Activated CD8-positive, alpha-beta memory T cell treated with anti-CD3 and anti-CD28 coated beads, Interleukin-2, amount 50 U/mL, for 24 hours (primary cell): ENCODE measurements at regions not wholly inside any gene's neighbourhood (a gene's known extent, or its start where the extent isn't known, plus 50 kb on each side); places are given as distances from the start of the nearest gene placed in this dataset.

Source experiments
- DNase-seq: peaks from one replicate; pipeline ENCODE4 v3.0.0-alpha.2; 2020; ENCODE audit errors: extremely low read depth

DNA sequence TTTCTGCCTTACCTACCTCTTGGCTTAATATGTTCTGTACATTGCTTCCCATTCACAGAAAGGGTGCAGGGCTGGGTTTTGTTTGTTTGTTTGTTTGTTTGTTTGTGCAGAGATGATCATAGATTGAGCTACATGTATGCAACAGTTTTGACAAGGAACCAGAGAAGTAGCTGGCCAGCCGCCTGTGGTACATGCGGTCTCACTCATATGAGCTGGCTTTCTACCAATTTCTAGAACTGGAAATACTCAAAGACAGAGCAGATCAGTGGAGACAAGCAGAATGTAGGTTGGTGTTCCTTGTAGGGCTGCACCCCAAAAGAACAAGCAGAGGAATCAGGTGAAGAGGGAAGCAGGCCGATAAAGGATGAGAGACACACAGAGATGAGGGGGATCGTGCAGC, 502.7 kb downstream of the SOX2 start:
- DNase-seq, result no peak

DNA sequence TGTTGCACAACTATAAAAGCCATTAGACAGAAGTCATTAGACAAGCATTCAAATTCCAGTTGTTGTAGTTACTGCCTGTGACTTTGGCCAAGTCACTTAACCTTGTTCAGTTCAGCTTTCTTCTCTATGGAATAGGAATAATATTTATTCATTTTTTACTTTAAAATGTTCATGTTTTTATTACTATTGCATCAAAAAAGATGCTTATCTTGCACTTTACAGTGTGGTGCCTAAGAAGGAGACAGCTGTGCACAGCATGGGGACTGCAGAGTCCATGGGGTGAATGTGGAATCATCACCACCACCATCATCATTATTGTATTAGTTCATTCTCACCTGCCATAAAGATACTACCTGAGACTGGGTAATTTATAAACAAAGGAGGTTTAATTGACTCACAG, 504.2 kb downstream of the SOX2 start:
- DNase-seq, result no peak

DNA sequence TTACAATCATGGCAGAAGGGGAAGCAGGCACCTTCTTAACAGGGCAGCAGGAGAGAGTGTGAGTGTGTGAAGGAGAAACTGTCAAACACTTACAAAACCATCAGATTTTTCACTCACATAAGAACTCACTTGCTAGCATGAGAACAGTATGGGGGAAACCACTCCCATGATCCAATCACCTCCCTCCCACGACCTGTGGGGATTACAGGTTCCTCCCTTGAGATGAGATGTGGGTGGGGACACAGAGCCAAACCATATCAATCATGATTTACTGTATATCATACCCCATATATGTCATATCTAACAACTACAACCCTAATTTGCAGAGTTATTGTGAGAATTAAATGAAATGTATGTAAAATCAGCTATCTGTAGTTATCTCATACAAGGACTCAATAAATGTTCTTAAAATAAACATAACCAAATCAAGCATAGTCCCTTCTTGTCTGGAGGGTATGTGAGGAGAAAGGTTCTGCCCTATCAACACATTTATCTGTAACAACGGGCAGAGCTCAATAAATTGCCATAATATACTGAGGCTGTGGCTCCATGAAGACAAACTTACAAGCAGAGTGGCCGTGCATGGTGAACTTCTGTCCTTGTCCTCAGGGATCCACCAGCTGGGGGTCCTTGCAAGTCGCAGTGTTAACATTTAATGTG, 504.7 kb downstream of the SOX2 start:
- DNase-seq, result no peak

DNA sequence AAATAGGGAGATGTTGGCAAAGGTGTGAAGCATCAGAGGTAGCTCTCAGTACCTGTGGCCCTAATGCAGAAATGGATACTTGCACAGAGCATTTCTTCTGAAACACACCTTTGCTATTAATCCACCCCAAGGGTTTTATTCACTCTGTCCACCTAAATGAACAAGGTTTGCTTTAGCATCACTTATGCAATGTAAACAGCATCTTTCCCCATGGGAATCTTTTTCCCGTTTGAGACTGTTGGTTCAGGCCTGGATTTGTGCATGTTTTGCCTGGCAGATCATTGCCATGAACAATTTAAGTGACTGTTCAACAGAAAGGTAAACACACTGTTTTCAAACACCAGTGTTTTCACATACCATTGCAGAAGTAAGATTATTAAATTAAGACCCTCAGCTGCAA, 508.3 kb downstream of the SOX2 start:
- DNase-seq, result no peak

DNA sequence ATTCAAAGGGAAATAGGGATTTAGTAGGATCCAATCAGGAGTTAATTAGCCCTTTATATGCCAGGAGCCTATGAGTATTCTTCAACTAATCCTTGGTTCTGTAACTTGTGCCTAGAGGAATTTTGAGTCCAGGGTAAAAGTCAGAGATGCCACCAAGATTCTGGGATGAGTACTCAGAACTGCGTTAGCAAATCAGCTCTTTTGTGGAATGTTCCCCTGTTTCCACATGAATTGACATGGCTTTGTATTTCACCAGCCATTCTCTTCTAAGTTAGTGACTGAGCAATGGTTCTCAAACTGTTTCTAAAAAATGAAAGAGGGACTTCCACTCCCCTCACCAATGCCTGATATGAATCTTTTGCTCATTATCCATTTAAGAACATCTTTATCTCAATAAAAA, 508.7 kb downstream of the SOX2 start:
- no peak for DNase-seq

DNA sequence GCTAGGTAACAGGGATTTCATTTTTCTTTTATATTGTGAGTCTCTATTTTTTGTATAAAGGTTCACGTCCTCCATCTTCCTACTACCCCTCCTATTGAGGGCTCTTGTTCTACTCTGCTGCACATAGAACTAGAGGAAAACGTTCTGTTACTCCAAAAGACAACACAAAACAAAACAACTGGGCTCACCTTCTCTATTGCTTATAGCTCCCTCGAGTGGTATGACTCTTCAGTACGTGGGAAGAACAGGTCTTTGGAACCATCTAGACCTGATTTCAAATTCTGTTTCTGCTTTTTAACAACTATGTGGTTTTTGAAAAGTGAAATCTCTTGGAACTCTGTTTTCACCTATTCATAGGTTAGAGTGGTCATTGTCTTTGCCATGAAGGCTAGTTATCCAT, 515.3 kb downstream of the SOX2 start:
- DNase-seq, result no peak

DNA sequence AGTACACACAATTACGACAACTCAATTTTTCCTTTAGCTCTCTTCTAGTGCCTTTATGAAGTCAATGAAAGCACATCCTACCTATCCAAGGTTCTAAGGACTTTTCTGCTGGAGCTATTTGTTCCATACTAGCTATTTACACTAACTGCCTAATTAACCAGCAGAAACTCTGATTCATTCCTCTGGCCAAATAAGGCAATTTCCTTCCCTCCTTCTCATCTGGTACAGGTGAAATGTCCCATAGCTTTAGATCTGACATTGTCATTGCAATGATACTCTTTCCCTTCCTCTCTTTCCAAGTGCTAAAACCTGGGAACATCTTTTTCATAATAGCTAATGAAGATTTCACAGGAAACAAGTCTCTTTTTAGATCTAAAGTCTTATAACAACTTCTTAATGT, 521.7 kb downstream of the SOX2 start:
- DNase-seq, result no peak

DNA sequence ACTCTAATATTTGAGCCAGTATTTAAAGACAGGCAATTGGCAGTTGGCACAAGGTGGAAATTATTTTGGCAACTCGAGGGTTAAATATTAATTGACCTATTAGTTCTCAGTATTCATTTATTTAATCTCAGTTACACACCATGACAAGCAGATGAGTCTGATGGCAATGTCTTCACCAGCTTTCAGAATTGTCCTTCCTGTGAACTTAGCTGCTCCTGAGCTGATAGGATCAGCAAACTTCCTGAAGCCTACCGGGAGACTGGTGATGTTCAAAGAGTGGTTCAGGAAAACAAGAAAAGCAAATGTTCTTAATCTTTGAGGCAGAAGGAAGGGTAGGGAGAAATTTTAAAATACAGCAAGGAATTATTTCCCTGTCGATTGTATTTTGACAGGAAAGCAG, 522.2 kb downstream of the SOX2 start:
- DNase-seq, result no peak

DNA sequence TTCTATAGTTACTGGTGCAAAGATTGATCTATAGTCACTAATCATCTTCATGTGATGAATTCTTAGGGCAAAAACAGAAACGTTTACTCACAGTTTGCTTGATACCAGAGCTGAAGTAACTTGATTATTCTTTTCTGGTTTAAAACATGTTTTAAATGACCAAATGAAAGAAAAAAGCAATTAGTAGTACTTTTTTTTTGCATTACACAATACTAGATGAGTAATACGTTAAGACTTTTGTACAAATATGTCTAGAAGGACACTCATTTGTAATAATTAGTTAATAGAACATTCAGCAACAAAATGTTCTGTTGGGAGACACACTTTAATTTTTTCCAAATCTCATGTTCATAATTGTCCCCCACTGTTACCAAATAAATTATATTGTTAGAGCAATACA, 523.2 kb downstream of the SOX2 start:
- DNase-seq, result no peak

DNA sequence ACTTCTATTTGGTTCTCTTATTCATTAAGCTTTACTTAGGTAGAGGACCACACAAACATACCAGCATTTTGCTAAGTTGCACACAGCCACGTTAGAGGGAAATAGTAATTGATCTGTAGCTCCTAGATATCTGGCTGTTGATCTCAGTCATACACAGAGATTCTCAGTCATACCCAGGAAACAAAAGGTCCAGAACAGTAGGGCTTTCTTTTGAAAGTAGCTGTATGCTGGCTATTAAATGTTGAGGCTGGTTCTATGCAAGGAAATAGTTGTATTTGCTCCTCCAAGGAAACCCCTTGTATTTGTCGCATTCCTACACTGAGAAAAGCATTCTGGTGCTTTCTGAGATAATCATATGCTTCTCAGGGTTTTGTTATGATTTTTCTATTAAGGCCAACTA, 523.8 kb downstream of the SOX2 start:
- DNase-seq, result no peak

DNA sequence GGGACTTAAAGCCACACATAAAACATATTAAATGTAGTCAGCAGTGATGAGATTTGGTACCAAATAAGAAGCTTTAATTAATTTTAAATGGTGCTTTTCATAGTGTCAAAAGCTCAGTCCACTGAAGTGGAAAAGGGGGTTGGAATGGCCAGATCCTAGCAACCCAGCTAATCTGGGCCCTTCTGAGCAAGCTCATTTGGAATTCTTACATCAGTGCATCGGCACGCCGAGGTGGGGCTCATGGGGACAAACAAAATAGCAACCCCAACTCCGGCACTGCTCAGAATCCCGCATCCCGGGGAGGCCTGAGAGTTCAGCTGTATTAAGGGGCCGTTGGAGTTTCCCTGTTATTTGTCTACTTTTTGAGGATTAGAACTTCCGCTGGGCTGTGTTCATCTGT, 526.4 kb downstream of the SOX2 start:
- no peak for DNase-seq

DNA sequence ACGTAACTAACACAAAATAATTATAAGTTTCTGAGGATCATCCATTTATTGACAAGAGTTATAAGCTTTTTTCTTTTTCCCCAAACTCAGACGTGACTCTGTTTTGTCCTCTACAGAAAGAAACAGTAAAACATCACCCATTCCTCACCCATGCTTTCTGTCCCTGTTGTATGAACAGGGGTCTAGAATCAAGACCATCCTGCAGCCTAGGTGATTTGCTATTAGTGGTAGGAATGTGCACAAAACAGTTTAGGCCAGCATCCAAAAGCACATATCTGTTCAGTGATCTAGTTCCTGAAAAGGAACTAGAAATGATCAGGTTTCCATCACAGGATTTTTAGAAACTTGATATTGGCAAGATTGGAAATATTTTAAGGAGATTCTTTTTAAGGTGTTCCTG, 527.6 kb downstream of the SOX2 start:
- DNase-seq, result no peak

DNA sequence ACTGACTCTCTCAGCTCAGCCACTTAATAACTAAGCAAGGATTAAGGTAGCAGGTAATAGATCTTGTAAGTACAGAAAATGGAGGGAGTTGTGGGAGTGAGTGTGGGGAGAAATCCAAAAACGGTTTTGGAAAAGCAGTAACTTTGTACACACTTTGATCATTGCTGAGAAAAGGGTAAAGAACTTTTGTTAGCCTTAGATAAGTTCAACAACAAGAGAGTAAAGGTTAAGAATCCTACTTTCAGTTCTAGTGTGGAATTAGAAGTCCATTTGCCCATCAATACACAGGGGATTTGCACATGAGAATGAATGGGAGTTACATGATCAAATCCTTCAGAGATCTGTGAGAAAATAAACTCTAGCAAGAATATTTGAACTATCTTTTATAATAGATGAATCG, 528.7 kb downstream of the SOX2 start:
- no peak for DNase-seq

DNA sequence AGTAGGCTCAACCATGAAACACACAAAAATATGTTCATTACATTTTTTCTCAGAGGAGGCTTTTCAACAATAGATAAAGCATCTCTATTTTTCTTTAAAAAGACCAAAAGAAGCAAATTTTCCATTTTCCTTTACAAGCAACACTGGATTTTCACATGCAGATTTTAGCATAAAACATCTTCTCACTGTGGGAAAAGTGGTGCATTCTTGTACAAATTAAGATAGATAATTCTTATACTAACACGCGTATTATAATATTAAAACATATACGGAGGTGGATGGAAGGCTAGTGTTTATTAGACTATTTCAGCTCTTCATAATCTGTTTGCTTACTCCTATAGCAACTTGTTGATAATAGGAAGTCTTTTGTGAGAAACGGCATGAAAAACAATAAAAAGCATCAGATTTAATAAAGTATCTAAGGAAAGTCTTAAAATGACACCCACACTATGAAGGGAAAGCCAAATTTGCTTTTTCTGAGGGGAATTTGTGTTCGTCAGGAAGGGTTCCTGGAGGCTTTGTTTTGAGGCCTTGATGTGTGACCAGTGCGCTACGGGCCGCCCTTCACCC, 529.6 kb downstream of the SOX2 start:
- no peak for DNase-seq

DNA sequence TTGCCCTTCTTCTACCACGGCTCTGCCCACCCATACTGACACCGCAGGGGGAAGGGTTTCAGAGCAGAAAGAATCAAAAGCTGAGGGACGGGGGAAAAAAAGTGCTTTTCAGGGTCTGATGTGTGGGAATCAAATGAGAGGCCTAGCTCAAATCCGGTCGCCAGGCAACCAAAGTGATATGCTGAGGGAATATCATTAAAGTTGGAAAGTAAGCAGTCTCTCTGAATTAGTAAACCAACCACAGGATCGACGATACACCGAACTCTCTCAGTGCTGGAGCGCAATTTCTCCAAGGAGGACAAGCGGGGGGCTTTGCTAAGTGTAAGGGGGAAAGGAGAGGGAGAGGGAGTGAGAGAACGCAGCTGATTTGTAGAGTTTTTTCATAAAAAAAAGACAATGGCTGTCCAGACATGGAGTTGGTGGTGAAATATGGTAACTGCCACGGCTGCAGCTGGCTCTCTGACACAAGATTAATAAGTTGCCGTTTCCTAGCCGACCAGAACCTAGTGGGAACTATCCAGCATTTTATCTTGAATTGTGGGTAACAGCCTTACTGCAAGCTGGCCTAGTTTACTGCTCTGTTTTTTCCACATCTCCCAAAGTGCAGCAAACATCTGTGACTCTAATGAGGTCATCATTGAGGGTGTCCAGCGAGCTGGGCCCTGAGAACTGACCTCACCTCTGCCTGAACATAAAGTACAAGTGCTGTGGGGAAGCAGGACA, 530.2 kb downstream of the SOX2 start:
- no peak for DNase-seq

DNA sequence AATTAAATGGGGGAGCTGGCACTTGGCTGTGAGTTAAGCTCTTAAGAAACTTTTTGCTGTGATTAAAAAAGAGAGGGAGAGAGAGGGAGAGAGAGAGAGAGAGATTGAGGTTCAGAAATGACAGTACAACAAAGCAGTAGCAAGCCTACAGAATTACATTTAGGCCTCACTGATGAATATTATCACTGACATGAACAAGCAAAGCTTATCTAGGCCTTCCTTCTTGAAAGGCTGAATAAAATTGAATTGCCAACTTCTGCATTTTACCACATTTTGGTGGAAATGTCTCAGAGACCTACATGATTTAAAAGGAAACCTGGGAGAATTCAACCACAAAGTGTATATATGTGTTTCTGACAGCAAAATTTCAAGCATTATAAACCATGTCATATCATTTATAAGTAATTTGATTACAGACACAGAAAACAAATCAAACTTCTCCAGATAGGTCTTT, 530.8 kb downstream of the SOX2 start:
- DNase-seq, result no peak

DNA sequence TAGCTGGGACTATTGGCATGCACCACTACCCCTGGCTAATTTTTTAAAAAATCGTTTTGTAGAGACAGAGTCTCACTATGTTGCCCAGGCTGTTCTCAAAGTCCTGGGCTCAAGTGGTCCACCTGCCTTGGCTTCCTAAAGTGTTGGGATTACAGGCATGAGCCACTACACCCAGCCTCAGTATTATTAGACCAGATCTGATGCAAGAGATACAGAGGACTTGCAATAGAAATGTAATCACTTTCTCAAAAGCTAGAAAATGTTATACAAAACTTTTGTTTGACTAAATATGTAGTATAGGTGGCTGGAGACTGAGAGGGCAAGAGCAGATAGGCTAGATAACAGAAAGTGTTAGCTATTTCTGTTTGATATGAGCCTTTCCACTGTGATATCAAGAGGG, 531.9 kb downstream of the SOX2 start:
- no peak for DNase-seq

DNA sequence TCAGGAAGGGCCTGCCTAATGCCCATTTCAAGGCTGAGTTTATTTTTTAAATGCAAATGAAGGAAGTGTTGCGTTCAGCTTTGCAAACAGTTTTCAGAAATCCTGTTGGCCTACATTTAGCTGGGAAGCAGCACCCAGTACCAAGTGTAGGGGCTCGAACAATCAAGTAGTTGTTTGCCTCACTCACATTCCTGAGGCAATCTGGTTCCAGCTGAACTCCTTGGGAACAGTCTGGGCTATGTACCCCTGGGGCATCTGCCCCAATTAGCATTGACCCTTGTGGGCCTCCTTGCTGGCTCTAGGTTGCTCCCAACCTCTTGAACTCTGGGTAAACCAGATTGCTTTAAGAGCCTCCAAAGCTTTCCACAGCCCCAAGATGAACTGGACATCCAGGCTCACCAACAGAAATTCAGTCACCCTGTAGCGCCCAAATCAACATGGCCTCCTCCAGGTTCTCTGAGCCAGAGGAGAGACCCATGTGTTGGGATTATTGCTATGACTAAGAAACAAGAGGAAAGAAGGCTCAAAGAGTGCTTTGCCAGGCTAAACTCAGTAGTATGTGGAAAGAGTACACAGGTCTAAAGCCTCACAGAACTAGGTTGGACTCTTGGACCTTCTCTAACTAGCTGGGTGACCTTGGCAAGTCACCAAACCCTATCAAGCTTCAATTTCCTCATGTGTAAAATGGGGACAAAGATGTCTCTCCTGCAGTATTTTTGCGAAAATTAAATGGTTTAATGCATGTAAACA, 532.7 kb downstream of the SOX2 start:
- no peak for DNase-seq

DNA sequence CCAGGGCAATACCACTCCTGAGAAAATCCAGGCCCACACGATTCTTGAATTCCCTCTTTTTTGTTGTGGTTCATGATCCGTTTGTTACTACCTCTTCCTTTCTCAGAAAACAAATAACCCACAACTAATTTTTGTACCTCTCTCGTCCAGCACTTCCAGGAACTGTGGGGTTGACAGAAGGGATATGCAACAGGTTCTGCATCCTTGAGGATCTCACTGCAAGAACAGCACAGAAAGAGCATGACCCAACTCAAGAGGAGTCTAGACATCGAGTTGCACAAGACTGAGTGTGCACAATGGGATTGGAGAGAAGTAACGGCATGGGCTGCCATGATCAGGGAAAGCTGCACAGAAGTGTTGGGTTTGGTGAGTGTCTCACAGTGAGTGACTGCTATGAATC, 533.3 kb downstream of the SOX2 start:
- no peak for DNase-seq

DNA sequence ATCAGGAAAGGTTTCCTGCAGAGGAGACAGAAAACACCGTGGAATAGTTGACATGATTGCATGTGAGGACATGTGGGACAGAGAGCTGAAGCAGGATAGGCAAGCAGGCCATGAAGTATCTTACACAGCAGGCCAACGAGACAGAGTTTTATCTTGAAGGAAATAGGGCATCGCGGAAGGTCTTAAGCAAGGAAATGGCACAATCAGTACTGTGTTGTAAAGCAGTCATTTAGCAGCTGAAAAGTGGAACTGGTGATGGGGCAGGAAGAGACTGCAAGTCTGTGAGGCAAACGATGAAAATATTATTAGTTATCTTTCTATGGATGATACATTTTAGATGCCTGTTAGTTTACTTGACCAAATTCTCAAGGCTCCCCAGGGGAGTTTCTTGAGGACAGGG, 535.1 kb downstream of the SOX2 start:
- no peak for DNase-seq

DNA sequence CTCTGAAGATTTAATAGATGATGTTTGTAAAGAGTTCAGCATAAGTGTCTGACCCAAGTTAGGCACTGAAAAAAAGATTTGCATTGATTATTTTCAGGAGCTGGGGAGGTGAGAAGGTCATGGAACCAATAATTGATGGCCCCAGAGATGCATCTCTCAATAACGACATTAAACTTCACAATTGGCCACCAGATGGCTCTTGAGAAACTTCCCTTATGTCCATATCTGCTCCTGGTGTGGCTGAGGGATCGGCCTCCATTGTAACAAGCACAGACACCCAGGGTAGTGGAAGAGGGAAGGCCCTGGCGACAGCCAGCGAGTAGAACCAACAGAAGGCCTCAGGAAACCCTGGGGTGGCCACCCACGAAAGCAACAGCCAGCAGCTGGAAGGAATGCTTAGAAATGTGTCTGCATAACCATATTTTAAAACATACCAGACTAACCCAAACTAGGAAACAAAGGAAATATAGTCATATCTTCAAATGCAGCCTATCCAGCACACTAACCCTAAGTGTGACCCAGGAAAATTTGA, 536.7 kb downstream of the SOX2 start:
- DNase-seq, result no peak

DNA sequence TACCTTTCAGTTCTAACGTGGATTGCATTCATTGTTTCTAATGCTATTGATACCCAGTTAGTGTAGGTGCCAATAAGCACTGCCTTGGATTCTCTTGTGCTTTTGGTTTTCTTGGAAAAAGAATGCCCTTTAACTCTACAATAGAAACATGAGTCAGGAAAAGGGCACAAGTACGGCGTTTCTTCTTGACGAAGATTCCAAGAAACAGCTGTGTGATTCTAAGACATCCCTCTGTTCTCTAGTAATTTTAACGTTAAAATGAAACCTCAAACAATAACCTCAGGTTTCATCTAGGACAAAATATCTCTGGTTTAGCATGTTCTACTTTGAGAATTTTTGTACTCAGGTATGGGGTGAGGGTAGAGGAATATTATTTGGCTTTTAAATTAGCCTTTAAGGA, 540.5 kb upstream of the ATP11B start:
- no peak for DNase-seq

DNA sequence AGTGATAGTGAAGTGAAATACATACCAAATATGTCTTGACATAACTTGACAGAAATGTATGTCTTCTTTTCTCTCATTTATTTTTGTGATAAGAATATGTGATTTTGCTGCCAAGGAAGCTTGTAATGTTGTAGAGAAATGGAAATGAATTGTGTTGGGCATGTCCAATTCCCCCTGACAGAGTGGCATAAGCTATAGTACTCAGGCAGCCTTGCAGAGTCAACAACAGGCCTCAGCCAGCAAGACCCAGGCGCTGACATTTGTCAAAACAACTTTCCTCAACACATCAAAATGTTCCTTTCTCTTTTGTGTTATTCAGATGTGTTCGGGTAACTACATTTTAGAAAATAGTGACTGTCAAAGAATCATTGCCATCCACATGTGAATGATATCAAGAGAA, 538.1 kb upstream of the ATP11B start:
- no peak for DNase-seq
